Tibial nerve (tissue), 4 donors: ENCODE measurements at regions not wholly inside any gene's neighbourhood (a gene's known extent, or its start where the extent isn't known, plus 50 kb on each side); places are given as distances from the start of the nearest gene placed in this dataset.

ENCODE experiments used
- DNase-seq, 2 donors: peaks; one replicate each; pipeline ENCODE4 v3.0.0-alpha.2; 2019; ENCODE audit warnings: low spot score in 2 of 2
- H3K27ac ChIP-seq, 4 donors: fragments of 200-600 bp; sonication (generic) in 3 of 4; one replicate each; pipeline ENCODE4 v1.5.1; 2017 to 2019; ENCODE audit warnings: mild to moderate bottlenecking in 1 of 4
- H3K27me3 ChIP-seq, 2 donors: fragments of 200-600 bp; sonication (generic) in 1 of 2; one replicate each; pipeline versions ENCODE4 v1.5.1 to v1.6.0; 2017 to 2019
- H3K36me3 ChIP-seq, 3 donors: fragments of 200-600 bp; sonication (generic); one replicate each; pipeline ENCODE4 v1.5.1; 2018 to 2019
- H3K4me1 ChIP-seq, 4 donors: fragments of 200-600 bp; sonication (generic) in 3 of 4; one replicate each; pipeline ENCODE4 v1.5.1; 2017 to 2019
- H3K4me3 ChIP-seq, 4 donors: fragments of 200-600 bp; sonication (generic) in 3 of 4; one replicate each; pipeline ENCODE4 v1.5.1; 2017 to 2019; ENCODE audit warnings: mild to moderate bottlenecking in 1 of 4, moderate library complexity in 1 of 4
- H3K9me3 ChIP-seq, 4 donors: fragments of 200-600 bp; sonication (generic) in 3 of 4; one replicate each; pipeline ENCODE4 v1.5.1; 2017 to 2019
- EP300 ChIP-seq, 2 donors: sonication (generic); formaldehyde crosslinking; IDR thresholded peaks; one replicate each; pipeline ENCODE4 v1.6.1; 2017; ENCODE audit warnings: antibody characterized with exemption in 2 of 2, mild to moderate bottlenecking in 1 of 2
- POLR2A ChIP-seq, 2 donors: fragments of 450-650 bp; IDR thresholded peaks; one replicate each; pipeline ENCODE4 v1.6.1; 2017; ENCODE audit warnings: antibody characterized with exemption in 2 of 2, mild to moderate bottlenecking in 2 of 2, moderate library complexity in 2 of 2
- WGBS, 2 donors: methylation state at CpG; one replicate each; pipeline ENCODE4 v1.1.5; 2018; 5-methylcytosine and 5-hydroxymethylcytosine counted together
- TF ChIP-seq, protein P1 (sequence below), 5 experiments: fragments of 200-600 bp in 3 of 5; fragments of 450-650 bp in 2 of 5; sonication (generic) in 3 of 5; IDR thresholded peaks; one replicate each; pipeline ENCODE4 v1.5.1; 2016 to 2019; ENCODE audit warnings: antibody characterized with exemption in 5 of 5, mild to moderate bottlenecking in 3 of 5, moderate library complexity in 2 of 5

DNA sequence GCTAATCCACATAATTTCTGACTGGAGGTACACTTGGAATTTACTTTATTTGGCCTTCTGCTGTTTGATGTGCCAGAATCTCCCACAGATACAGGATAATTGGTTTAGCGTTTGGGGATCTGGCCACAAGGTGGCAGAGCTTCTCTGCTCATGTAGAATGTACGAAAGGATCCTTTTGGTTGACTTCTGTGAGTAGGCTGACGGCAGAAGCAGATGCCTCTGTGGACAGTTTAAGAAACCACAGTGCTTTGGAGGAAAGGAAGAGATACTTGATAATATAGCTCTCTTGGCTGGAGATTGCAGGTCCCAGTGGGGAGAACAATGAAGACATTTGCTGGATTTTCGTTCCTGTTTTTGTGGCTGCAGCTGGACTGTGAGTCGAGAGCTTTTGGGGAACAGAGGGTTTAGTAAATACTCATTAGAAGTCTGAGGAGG, 75.3 kb upstream of the OR4E1 start:
- H3K4me1 ChIP-seq: peaks cover 0 to 5% (median 0%) of the 10 kb centered on the region in 4 donors
- H3K27me3 ChIP-seq: no peaks in the 10 kb centered on the region
- no peak overlapping the region for H3K27ac ChIP-seq
- 7 to 11% methylated on average over 5 of the region's 5 CpGs for WGBS, 2 donors
- H3K9me3 ChIP-seq: no peaks in the 10 kb centered on the region
- H3K4me3 ChIP-seq: no peak overlapping the region
- H3K36me3 ChIP-seq: no peaks in the 10 kb centered on the region
- DNase-seq: peak; percentile 20 to 55
- no peak for TF ChIP-seq EP300 (IDR thresholded peaks at IDR 0.05)
- TF ChIP-seq, protein P1, sequence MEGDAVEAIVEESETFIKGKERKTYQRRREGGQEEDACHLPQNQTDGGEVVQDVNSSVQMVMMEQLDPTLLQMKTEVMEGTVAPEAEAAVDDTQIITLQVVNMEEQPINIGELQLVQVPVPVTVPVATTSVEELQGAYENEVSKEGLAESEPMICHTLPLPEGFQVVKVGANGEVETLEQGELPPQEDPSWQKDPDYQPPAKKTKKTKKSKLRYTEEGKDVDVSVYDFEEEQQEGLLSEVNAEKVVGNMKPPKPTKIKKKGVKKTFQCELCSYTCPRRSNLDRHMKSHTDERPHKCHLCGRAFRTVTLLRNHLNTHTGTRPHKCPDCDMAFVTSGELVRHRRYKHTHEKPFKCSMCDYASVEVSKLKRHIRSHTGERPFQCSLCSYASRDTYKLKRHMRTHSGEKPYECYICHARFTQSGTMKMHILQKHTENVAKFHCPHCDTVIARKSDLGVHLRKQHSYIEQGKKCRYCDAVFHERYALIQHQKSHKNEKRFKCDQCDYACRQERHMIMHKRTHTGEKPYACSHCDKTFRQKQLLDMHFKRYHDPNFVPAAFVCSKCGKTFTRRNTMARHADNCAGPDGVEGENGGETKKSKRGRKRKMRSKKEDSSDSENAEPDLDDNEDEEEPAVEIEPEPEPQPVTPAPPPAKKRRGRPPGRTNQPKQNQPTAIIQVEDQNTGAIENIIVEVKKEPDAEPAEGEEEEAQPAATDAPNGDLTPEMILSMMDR (IDR thresholded peaks at IDR 0.05): peak; percentile 34 to 56 (median 48)
- TF ChIP-seq POLR2A (IDR thresholded peaks at IDR 0.05): no peak

DNA sequence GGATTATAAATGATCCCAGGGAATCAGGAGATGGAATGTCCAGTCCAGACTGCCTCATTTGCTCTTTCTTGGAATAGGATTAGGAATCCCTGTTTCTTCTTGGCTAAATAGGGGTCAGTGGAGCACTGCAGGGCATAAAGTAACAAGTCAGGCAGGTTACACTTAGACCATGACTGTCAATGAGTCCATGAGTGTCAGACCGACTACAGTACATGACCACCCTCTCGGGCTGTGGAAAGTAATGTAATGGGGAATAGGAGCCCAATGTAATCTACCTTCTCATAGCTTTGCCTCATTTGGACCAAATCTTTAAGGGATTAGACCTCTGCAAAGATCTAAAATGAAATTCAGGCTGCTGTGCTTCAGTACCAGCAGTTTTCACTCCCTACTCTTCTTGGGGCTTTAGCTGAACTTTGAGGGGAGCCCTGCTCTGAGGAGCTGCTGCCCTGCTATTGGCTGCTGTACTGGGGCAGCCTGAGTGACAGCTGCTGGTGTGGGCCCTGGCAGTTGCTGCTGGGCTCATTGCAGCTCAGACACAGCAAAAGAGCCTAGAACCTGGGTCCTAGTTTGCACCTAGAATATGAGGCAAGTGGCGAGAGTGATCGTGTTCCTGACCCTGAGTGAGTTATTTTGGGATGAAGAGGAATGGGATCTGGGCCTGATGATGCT, 62.2 kb upstream of the OR4E1 start:
- TF ChIP-seq EP300 (IDR thresholded peaks at IDR 0.05): no peak
- TF ChIP-seq POLR2A (IDR thresholded peaks at IDR 0.05): no peak
- TF ChIP-seq, protein P1 (IDR thresholded peaks at IDR 0.05): no peak
- H3K4me3 ChIP-seq: no peak overlapping the region
- H3K4me1 ChIP-seq: no peaks in the 10 kb centered on the region
- no peaks in the 10 kb centered on the region for H3K36me3 ChIP-seq
- no peak for DNase-seq
- H3K27me3 ChIP-seq: no peaks in the 10 kb centered on the region
- no peak overlapping the region for H3K27ac ChIP-seq
- WGBS, 2 donors: 76 to 82% methylated on average over 4 of the region's 4 CpGs
- no peaks in the 10 kb centered on the region for H3K9me3 ChIP-seq

DNA sequence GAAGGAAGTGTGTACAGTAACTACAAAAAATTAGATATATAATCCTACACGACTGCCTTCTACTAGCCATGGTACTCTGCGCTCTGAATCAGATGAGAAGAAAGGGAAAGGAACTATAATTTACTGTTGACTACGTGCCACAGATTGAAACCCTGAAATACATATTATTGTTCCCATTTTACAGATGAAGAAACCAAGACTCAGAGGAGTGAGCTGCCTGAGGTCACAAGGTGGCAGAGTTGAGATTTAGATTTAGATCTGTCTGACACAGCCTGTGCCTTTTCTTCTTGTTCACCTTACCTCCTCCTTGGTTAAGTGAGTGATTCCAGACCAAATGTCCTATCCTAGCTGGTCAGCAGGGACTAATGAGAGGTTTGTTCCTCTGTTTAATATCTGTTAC, 61.6 kb upstream of the OR4E1 start:
- H3K4me3 ChIP-seq: no peak overlapping the region
- no peaks in the 10 kb centered on the region for H3K4me1 ChIP-seq
- no peaks in the 10 kb centered on the region for H3K27me3 ChIP-seq
- 63 to 66% methylated on average over 3 of the region's 3 CpGs for WGBS, 2 donors
- no peaks in the 10 kb centered on the region for H3K36me3 ChIP-seq
- H3K27ac ChIP-seq: no peak overlapping the region
- no peak for DNase-seq
- no peaks in the 10 kb centered on the region for H3K9me3 ChIP-seq
- TF ChIP-seq, protein P1 (IDR thresholded peaks at IDR 0.05): no peak
- TF ChIP-seq POLR2A (IDR thresholded peaks at IDR 0.05): no peak
- TF ChIP-seq EP300 (IDR thresholded peaks at IDR 0.05): no peak

DNA sequence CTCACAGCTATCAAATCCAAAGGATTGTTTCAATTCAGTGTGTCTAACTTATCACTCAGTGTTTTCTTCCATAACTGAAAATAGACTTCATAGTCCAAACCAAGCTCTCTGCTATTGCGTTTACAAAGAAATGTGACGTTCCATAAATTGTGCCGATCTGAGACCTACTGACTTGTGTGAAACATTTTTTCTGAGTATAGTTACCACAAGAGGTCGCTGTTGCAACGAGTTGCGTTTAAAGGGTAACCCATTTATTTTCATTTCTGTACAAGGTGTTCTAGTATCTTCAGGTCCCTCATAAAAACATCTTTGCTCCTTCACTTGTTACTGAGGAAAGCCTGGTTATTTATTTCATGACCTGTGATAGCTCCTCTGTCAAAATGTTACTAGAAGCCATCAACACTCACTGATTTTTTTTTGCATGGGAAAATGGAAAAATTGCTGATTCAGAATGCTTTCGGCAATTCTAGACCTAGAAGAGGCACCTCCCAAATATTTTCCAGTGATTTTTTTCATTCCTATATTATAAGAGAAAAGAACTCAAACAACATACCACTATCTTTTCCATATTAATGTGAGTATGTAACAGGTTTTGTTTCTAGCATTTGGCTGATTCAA, 60.9 kb upstream of the OR4E1 start:
- H3K9me3 ChIP-seq: no peaks in the 10 kb centered on the region
- no peak overlapping the region for H3K4me3 ChIP-seq
- no peaks in the 10 kb centered on the region for H3K27me3 ChIP-seq
- TF ChIP-seq, protein P1 (IDR thresholded peaks at IDR 0.05): peak; percentile 22 to 39 (median 34)
- TF ChIP-seq POLR2A (IDR thresholded peaks at IDR 0.05): no peak
- H3K27ac ChIP-seq: no peak overlapping the region
- WGBS, 2 donors: 6 to 10% methylated on average over 7 of the region's 7 CpGs
- no peaks in the 10 kb centered on the region for H3K4me1 ChIP-seq
- DNase-seq: peak in 1 of 2 donors; percentile 10
- no peaks in the 10 kb centered on the region for H3K36me3 ChIP-seq

DNA sequence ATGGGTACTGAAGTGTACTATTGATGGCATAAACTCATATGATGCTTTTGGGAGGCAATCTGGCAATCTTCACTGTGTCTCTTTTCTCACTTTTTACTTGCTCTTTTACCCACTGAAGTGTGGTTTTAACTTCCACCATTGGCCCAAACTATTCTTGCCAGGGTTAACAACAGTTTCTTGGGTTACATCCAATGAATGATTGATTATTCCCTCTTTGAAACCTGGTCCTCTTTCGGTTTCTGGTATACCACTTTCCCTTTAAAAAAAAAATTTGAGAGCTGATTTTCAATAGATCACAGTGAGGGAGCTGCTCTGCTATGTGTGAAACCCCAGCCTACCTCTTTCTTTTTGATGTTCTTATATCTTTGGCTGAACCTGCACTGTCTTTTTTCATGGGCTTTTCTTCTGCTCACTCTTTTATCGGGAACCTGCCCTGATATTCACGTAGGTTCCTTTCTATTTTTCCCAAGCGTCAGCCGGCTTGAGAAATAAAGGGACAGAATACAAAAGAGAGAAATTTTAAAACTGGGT, 56.1 kb upstream of the OR4E1 start:
- WGBS, 2 donors: 58 to 59% methylated on average over 5 of the region's 5 CpGs
- Histone ChIP-seq H3K27me3 (no peaks in the 10 kb centered on the region), H3K36me3 (no peaks in the 10 kb centered on the region), H3K4me1 (no peaks in the 10 kb centered on the region), H3K27ac (no peak overlapping the region), H3K9me3 (no peaks in the 10 kb centered on the region), H3K4me3 (no peak overlapping the region)
- TF ChIP-seq POLR2A (IDR thresholded peaks at IDR 0.05) (no peak), EP300 (IDR thresholded peaks at IDR 0.05) (no peak)
- DNase-seq: no peak
